Parathyroid adenoma (tissue), 2 donors: ENCODE measurements at regions not wholly inside any gene's neighbourhood (a gene's known extent, or its start where the extent isn't known, plus 50 kb on each side); places are given as distances from the start of the nearest gene placed in this dataset.

ENCODE experiments used
- H2AFZ ChIP-seq: fragments of 300-600 bp; sonication (generic); one replicate; pipeline ENCODE4 v1.7.0; 2017; ENCODE audit warnings: antibody characterized with exemption, mild to moderate bottlenecking
- H3K27ac ChIP-seq: fragments of 300-600 bp; sonication (generic); one replicate; pipeline ENCODE4 v1.7.0; 2017
- H3K27me3 ChIP-seq: fragments of 300-600 bp; sonication (generic); one replicate; pipeline ENCODE4 v1.7.0; 2017; ENCODE audit warnings: low read length; ENCODE audit not compliant: control insufficient read depth, insufficient read depth
- H3K36me3 ChIP-seq: fragments of 300-600 bp; sonication (generic); one replicate; pipeline ENCODE4 v1.7.0; 2017; ENCODE audit warnings: low read length; ENCODE audit not compliant: control insufficient read depth, insufficient read depth
- H3K4me1 ChIP-seq: fragments of 300-600 bp; sonication (generic); one replicate; pipeline ENCODE4 v1.7.0; 2017; ENCODE audit warnings: control low read depth
- H3K4me2 ChIP-seq: fragments of 300-600 bp; sonication (generic); one replicate; pipeline ENCODE4 v1.7.0; 2017; ENCODE audit warnings: low read length
- H3K4me3 ChIP-seq: fragments of 300-600 bp; sonication (generic); one replicate; pipeline ENCODE4 v1.7.0; 2017; ENCODE audit warnings: low read depth, low read length
- H3K79me2 ChIP-seq: fragments of 300-600 bp; sonication (generic); one replicate; pipeline ENCODE4 v1.7.0; 2017; ENCODE audit warnings: control low read depth
- H3K9ac ChIP-seq: fragments of 300-600 bp; sonication (generic); one replicate; pipeline ENCODE4 v1.7.0; 2017; ENCODE audit warnings: mild to moderate bottlenecking
- H3K9me3 ChIP-seq: fragments of 300-600 bp; sonication (generic); one replicate; pipeline ENCODE4 v1.7.0; 2017; ENCODE audit warnings: low read length; ENCODE audit not compliant: control insufficient read depth
- CTCF ChIP-seq: fragments of 300-600 bp; sonication (generic); IDR thresholded peaks from one replicate; pipeline ENCODE4 v1.7.0; 2017; ENCODE audit warnings: antibody characterized with exemption, mild to moderate bottlenecking
- donor health status: primary hyperparathyroidism.

GRCh38 chr2:199111458-199111857 is 346.3 kb downstream of the SATB2 start:
- Histone ChIP-seq H2AFZ (no peak overlapping the region), H3K27ac (no peak overlapping the region), H3K79me2 (no peaks in the 10 kb centered on the region), H3K4me1 (no peaks in the 10 kb centered on the region), H3K9me3 (no peaks in the 10 kb centered on the region), H3K9ac (no peak overlapping the region), H3K27me3 (no peaks in the 10 kb centered on the region), H3K36me3 (no peaks in the 10 kb centered on the region), H3K4me3 (no peak overlapping the region), H3K4me2 (no peak overlapping the region)
- TF ChIP-seq CTCF = no peak

- no peaks in the 10 kb centered on the region for H3K79me2 ChIP-seq
- H3K9me3 ChIP-seq = no peaks in the 10 kb centered on the region
- H3K9ac ChIP-seq = no peak overlapping the region
- H3K27ac ChIP-seq = no peak overlapping the region
- H3K4me2 ChIP-seq = no peak overlapping the region
- no peak for TF ChIP-seq CTCF
- H3K4me3 ChIP-seq = no peak overlapping the region
- no peaks in the 10 kb centered on the region for H3K36me3 ChIP-seq
- no peaks in the 10 kb centered on the region for H3K27me3 ChIP-seq
- H3K4me1 ChIP-seq = no peaks in the 10 kb centered on the region
- H2AFZ ChIP-seq = no peak overlapping the region
These were observed 349.7 kb downstream of the SATB2 start for GRCh38 chr2:199108056-199108455.

- Histone ChIP-seq H3K9ac (no peak overlapping the region), H3K27me3 (no peaks in the 10 kb centered on the region), H3K4me2 (no peak overlapping the region), H3K9me3 (no peaks in the 10 kb centered on the region), H3K4me3 (no peak overlapping the region), H3K4me1 (no peaks in the 10 kb centered on the region), H3K27ac (no peak overlapping the region), H3K79me2 (no peaks in the 10 kb centered on the region), H3K36me3 (no peaks in the 10 kb centered on the region), H2AFZ (no peak overlapping the region)
- TF ChIP-seq CTCF = no peak
These were observed 351.9 kb downstream of the SATB2 start for GRCh38 chr2:199105826-199106225.

- no peak overlapping the region for H3K27ac ChIP-seq
- no peaks in the 10 kb centered on the region for H3K4me1 ChIP-seq
- no peak overlapping the region for H3K9ac ChIP-seq
- no peaks in the 10 kb centered on the region for H3K79me2 ChIP-seq
- no peaks in the 10 kb centered on the region for H3K27me3 ChIP-seq
- H3K9me3 ChIP-seq = no peaks in the 10 kb centered on the region
- H3K4me2 ChIP-seq = no peak overlapping the region
- no peak overlapping the region for H3K4me3 ChIP-seq
- no peak for TF ChIP-seq CTCF
- H3K36me3 ChIP-seq = no peaks in the 10 kb centered on the region
- H2AFZ ChIP-seq = no peak overlapping the region
These were observed 356.3 kb downstream of the SATB2 start for GRCh38 chr2:199101487-199101886.

GRCh38 chr2:199100326-199101110 is 357.2 kb downstream of the SATB2 start:
- no peak overlapping the region for H3K27ac ChIP-seq
- TF ChIP-seq CTCF = no peak

More at GRCh38 chr2:199100326-199101110, 357.2 kb downstream of the SATB2 start:
- Histone ChIP-seq H3K36me3 (no peaks in the 10 kb centered on the region), H3K9ac (no peak overlapping the region), H3K79me2 (no peaks in the 10 kb centered on the region), H3K4me3 (no peak overlapping the region), H2AFZ (no peak overlapping the region), H3K4me1 (no peaks in the 10 kb centered on the region), H3K9me3 (no peaks in the 10 kb centered on the region), H3K4me2 (no peak overlapping the region), H3K27me3 (no peaks in the 10 kb centered on the region)
